ENCODE measurements at regions not wholly inside any gene's neighbourhood (a gene's known extent, or its start where the extent isn't known, plus 50 kb on each side); places are given as distances from the start of the nearest gene placed in this dataset.

GRCh38 chr4:43132010-43132582, 239.6 kb downstream of the GRXCR1 start:
- Histone ChIP-seq H3K79me2 (ENCODE audit: control insufficient read depth, insufficient read depth, low read length) (no peaks in the 10 kb centered on the region), H4K20me1 (replicated peaks; ENCODE audit: control insufficient read depth, extremely low read depth, insufficient read depth, low read length) (no peaks in the 10 kb centered on the region), H3K4me3 (replicated peaks in 1 of 3; ENCODE audit: insufficient read depth in 1 of 3, low read depth in 1 of 3, low read length in 3 of 3) (no peak overlapping the region), H3K27me3 (ENCODE audit: control insufficient read depth in 2 of 2, insufficient read depth in 2 of 2, low read length in 2 of 2) (no peaks in the 10 kb centered on the region), H3K9me1 (replicated peaks; ENCODE audit: control insufficient read depth, extremely low read depth, insufficient read depth, low read length) (no peaks in the 10 kb centered on the region), H3K36me3 (ENCODE audit: control insufficient read depth in 2 of 2, extremely low read depth in 1 of 2, insufficient read depth in 2 of 2, low read length in 2 of 2) (no peaks in the 10 kb centered on the region), H2AFZ (ENCODE audit: low read depth, low read length) (no peak overlapping the region), H3K4me2 (ENCODE audit: insufficient read depth, low read length) (peak overlapping the region; percentile 21), H3K9ac (replicated peaks; ENCODE audit: extremely low read depth, insufficient read depth, low read length) (no peak overlapping the region), H3K9me3 (replicated peaks; ENCODE audit: control insufficient read depth, insufficient read depth, low read length) (no peaks in the 10 kb centered on the region), H3K4me1 (ENCODE audit: control insufficient read depth, extremely low read depth, insufficient read depth, low read length) (no peaks in the 10 kb centered on the region), H3K27ac (ENCODE audit: insufficient read depth, low read depth, low read length) (no peak overlapping the region)
- ChIA-PET POLR2A (no interaction called here), CTCF (interaction anchor here (0.6 to 2.2 kb wide), 21 partner anchors 9 to 1500 kb away, joined by 3 to 66 read pairs (median 4); partner anchors contain the start of gene KCTD8)
- peak; percentile 33 for DNase-seq (ENCODE audit: low read depth, low spot score)
- dilution Hi-C loops (cut with MboI; ENCODE audit: extremely low pct_ligation_motif_present, low sequenced_read_pairs): no loop called here
- intact Hi-C loops (cut with micrococcal nuclease): loop anchor here (1.0 to 5.0 kb wide), 4 partner anchors 340 to 1497 kb away; no protein-coding TSS in a partner anchor
- FAIRE-seq: peak; percentile 92
- no TSS peak for BruUV-seq (replicated peaks)
- TF ChIP-seq JUN (IDR thresholded peaks at IDR 0.05; ENCODE audit: borderline replicate concordance, insufficient read depth, insufficient read length, low read depth): no peak
- TF ChIP-seq CTCF (IDR thresholded peaks at IDR 0.05; ENCODE audit: extremely low read depth in 1 of 2, insufficient read depth in 1 of 2, low read depth in 1 of 2, low read length in 2 of 2): peak; percentile 63 to 65
- TF ChIP-seq FOS (IDR thresholded peaks at IDR 0.05; ENCODE audit: borderline replicate concordance, insufficient read depth, low read length): no peak

DNA sequence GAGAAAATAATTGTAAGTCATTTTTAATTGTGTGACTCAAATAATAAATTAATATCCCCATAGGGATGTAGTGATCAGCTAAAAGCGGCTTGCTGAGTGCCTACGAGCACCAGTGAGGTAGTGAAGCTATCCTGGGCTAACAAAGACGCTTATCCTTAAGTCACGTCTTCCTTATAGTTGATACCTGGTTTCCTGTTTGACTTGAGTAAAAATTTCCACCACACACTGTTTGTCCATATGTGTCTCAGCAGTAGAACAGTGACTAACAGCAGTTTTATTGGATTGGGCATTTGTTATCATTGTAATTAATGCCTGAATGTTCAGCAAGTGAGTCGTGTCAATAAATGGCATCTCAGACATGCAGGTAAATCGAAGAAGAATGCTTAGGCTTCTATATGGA, 241.1 kb downstream of the GRXCR1 start:
- intact Hi-C loops (cut with micrococcal nuclease): loop anchor here (5.0 kb wide), 1 partner anchor 644 kb away; no protein-coding TSS in a partner anchor
- Histone ChIP-seq H3K27me3 (ENCODE audit: control insufficient read depth in 2 of 2, insufficient read depth in 2 of 2, low read length in 2 of 2) (no peaks in the 10 kb centered on the region), H3K4me1 (ENCODE audit: control insufficient read depth, extremely low read depth, insufficient read depth, low read length) (no peaks in the 10 kb centered on the region), H3K4me3 (replicated peaks in 1 of 3; ENCODE audit: insufficient read depth in 1 of 3, low read depth in 1 of 3, low read length in 3 of 3) (no peak overlapping the region), H3K9ac (replicated peaks; ENCODE audit: extremely low read depth, insufficient read depth, low read length) (no peak overlapping the region), H3K27ac (ENCODE audit: insufficient read depth, low read depth, low read length) (no peak overlapping the region), H2AFZ (ENCODE audit: low read depth, low read length) (no peak overlapping the region), H3K9me1 (replicated peaks; ENCODE audit: control insufficient read depth, extremely low read depth, insufficient read depth, low read length) (no peaks in the 10 kb centered on the region), H3K4me2 (ENCODE audit: insufficient read depth, low read length) (no peak overlapping the region), H3K79me2 (ENCODE audit: control insufficient read depth, insufficient read depth, low read length) (no peaks in the 10 kb centered on the region), H3K9me3 (replicated peaks; ENCODE audit: control insufficient read depth, insufficient read depth, low read length) (no peaks in the 10 kb centered on the region), H3K36me3 (ENCODE audit: control insufficient read depth in 2 of 2, extremely low read depth in 1 of 2, insufficient read depth in 2 of 2, low read length in 2 of 2) (no peaks in the 10 kb centered on the region), H4K20me1 (replicated peaks; ENCODE audit: control insufficient read depth, extremely low read depth, insufficient read depth, low read length) (no peaks in the 10 kb centered on the region)
- DNase-seq (ENCODE audit: low read depth, low spot score): no peak
- no TSS peak for BruUV-seq (replicated peaks)
- FAIRE-seq: no peak
- dilution Hi-C loops (cut with MboI; ENCODE audit: extremely low pct_ligation_motif_present, low sequenced_read_pairs): no loop called here
- TF ChIP-seq MYC (IDR thresholded peaks at IDR 0.05; ENCODE audit: low read depth, low read length) (no peak), JUN (IDR thresholded peaks at IDR 0.05; ENCODE audit: borderline replicate concordance, insufficient read depth, insufficient read length, low read depth) (no peak), EZH2 (IDR thresholded peaks at IDR 0.05; ENCODE audit: borderline replicate concordance, low read depth, low read length, severe bottlenecking) (no peak), CTCF (IDR thresholded peaks at IDR 0.05; ENCODE audit: extremely low read depth in 1 of 2, insufficient read depth in 1 of 2, low read depth in 1 of 2, low read length in 2 of 2) (no peak), FOS (IDR thresholded peaks at IDR 0.05; ENCODE audit: borderline replicate concordance, insufficient read depth, low read length) (no peak), GATA2 (IDR thresholded peaks at IDR 0.05; ENCODE audit: insufficient read depth, insufficient read length, low read depth, low read length) (no peak), POLR2A (IDR thresholded peaks at IDR 0.05; ENCODE audit: low read depth, low read length) (no peak), POLR2AphosphoS5 (IDR thresholded peaks at IDR 0.05; ENCODE audit: insufficient read depth, low read depth, low read length) (no peak)
- TF ChIP-seq, protein P1, sequence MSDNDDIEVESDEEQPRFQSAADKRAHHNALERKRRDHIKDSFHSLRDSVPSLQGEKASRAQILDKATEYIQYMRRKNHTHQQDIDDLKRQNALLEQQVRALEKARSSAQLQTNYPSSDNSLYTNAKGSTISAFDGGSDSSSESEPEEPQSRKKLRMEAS (IDR thresholded peaks at IDR 0.05; ENCODE audit: insufficient read depth, insufficient read length): no peak
- POLR2A ChIA-PET: no interaction called here
- CTCF ChIA-PET: interaction anchor here (0.7 to 0.9 kb wide), 2 partner anchors 9 to 1292 kb away, joined by 3 to 5 read pairs; no protein-coding TSS in a partner anchor
